MM.1S (cell line): ENCODE measurements at regions not wholly inside any gene's neighbourhood (a gene's known extent, or its start where the extent isn't known, plus 50 kb on each side); places are given as distances from the start of the nearest gene placed in this dataset.

Experiments used
- DNase-seq: peaks from one replicate; pipeline ENCODE4 v3.0.0-alpha.2; 2015
- H2AFZ ChIP-seq: fragments of 300-600 bp; sonication (generic); 2 replicates; pipeline ENCODE4 v1.6.0; 2016; ENCODE audit warnings: antibody characterized with exemption, low read length
- H3F3A ChIP-seq: fragments of 300-600 bp; sonication (generic); 2 replicates; pipeline ENCODE4 v1.6.1; 2016; ENCODE audit warnings: mild to moderate bottlenecking, antibody characterized with exemption, low read length, moderate library complexity, mixed read lengths; ENCODE audit not compliant: insufficient read depth
- H3K27ac ChIP-seq: fragments of 300-600 bp; sonication (generic); 2 replicates; pipeline ENCODE4 v1.5.1; 2016; ENCODE audit warnings: mild to moderate bottlenecking, low read length
- H3K27me3 ChIP-seq: fragments of 300-600 bp; sonication (generic); replicated peaks from 2 replicates; pipeline ENCODE4 v1.6.0; 2016; ENCODE audit warnings: low read length; ENCODE audit not compliant: insufficient read depth
- H3K36me3 ChIP-seq: fragments of 300-600 bp; sonication (generic); replicated peaks from 2 replicates; pipeline ENCODE4 v1.6.1; 2016; ENCODE audit warnings: mild to moderate bottlenecking, low read length, mixed read lengths; ENCODE audit not compliant: insufficient read depth
- H3K4me1 ChIP-seq: fragments of 300-600 bp; sonication (generic); 2 replicates; pipeline ENCODE4 v1.6.1; 2016; ENCODE audit warnings: low read length, mixed read lengths
- H3K4me2 ChIP-seq: fragments of 300-600 bp; sonication (generic); 2 replicates; pipeline ENCODE4 v1.6.0; 2016; ENCODE audit warnings: low read depth, low read length
- H3K4me3 ChIP-seq: fragments of 300-600 bp; sonication (generic); 2 replicates; pipeline ENCODE4 v1.5.1; 2016; ENCODE audit warnings: low read length, mixed read lengths
- H3K79me2 ChIP-seq: fragments of 300-600 bp; sonication (generic); 2 replicates; pipeline ENCODE4 v1.6.1; 2016; ENCODE audit warnings: mixed run types, low read length, mixed read lengths
- H3K9ac ChIP-seq: fragments of 300-600 bp; sonication (generic); 2 replicates; pipeline ENCODE4 v1.6.1; 2016; ENCODE audit warnings: low read length, mixed read lengths
- H3K9me2 ChIP-seq: fragments of 300-600 bp; sonication (generic); replicated peaks from 2 replicates; pipeline ENCODE4 v1.6.1; 2016; ENCODE audit warnings: mild to moderate bottlenecking, low read length, mixed read lengths; ENCODE audit not compliant: insufficient read depth
- H3K9me3 ChIP-seq: fragments of 300-600 bp; sonication (generic); replicated peaks from 2 replicates; pipeline ENCODE4 v1.6.1; 2016; ENCODE audit warnings: mild to moderate bottlenecking, low read length, mixed read lengths; ENCODE audit not compliant: insufficient read depth
- H4K20me1 ChIP-seq: fragments of 300-600 bp; sonication (generic); 2 replicates; pipeline ENCODE4 v1.6.1; 2016; ENCODE audit warnings: mild to moderate bottlenecking, low read length, moderate library complexity, mixed read lengths; ENCODE audit not compliant: insufficient read depth
- EZH2 ChIP-seq: fragments of 300-600 bp; sonication (generic); optimal IDR thresholded peaks from 2 replicates; pipeline ENCODE3; 2017; ENCODE audit warnings: low read depth, mild to moderate bottlenecking, antibody characterized with exemption, low read length, mixed read lengths
- EZH2phosphoT487 ChIP-seq: fragments of 300-600 bp; sonication (generic); IDR thresholded peaks from 2 replicates; pipeline ENCODE4 v1.6.1; 2018; ENCODE audit warnings: antibody characterized with exemption, low read length
- TF ChIP-seq, protein P1 (sequence below): fragments of 300-600 bp; sonication (generic); IDR thresholded peaks from 2 replicates; pipeline ENCODE4 v1.5.1; 2016; ENCODE audit warnings: antibody characterized with exemption, low read length, mixed read lengths

GRCh38 chr6:17020889-17021538 is 80.8 kb upstream of the STMND1 start:
- H3K79me2 ChIP-seq = no peaks in the 10 kb centered on the region
- TF ChIP-seq EZH2 (no peak), EZH2phosphoT487 (no peak)
- TF ChIP-seq, protein P1, sequence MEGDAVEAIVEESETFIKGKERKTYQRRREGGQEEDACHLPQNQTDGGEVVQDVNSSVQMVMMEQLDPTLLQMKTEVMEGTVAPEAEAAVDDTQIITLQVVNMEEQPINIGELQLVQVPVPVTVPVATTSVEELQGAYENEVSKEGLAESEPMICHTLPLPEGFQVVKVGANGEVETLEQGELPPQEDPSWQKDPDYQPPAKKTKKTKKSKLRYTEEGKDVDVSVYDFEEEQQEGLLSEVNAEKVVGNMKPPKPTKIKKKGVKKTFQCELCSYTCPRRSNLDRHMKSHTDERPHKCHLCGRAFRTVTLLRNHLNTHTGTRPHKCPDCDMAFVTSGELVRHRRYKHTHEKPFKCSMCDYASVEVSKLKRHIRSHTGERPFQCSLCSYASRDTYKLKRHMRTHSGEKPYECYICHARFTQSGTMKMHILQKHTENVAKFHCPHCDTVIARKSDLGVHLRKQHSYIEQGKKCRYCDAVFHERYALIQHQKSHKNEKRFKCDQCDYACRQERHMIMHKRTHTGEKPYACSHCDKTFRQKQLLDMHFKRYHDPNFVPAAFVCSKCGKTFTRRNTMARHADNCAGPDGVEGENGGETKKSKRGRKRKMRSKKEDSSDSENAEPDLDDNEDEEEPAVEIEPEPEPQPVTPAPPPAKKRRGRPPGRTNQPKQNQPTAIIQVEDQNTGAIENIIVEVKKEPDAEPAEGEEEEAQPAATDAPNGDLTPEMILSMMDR = no peak
- H3K27ac ChIP-seq = no peak overlapping the region
- no peaks in the 10 kb centered on the region for H3K9me3 ChIP-seq
- no peak overlapping the region for H3K4me3 ChIP-seq
- H2AFZ ChIP-seq = no peak overlapping the region
- no peaks in the 10 kb centered on the region for H4K20me1 ChIP-seq
- no peak overlapping the region for H3K9ac ChIP-seq
- no peak overlapping the region for H3K4me2 ChIP-seq
- no peaks in the 10 kb centered on the region for H3F3A ChIP-seq
- H3K36me3 ChIP-seq = no peaks in the 10 kb centered on the region
- no peak for DNase-seq
- no peaks in the 10 kb centered on the region for H3K27me3 ChIP-seq
- H3K4me1 ChIP-seq = no peaks in the 10 kb centered on the region
- no peaks in the 10 kb centered on the region for H3K9me2 ChIP-seq

DNA sequence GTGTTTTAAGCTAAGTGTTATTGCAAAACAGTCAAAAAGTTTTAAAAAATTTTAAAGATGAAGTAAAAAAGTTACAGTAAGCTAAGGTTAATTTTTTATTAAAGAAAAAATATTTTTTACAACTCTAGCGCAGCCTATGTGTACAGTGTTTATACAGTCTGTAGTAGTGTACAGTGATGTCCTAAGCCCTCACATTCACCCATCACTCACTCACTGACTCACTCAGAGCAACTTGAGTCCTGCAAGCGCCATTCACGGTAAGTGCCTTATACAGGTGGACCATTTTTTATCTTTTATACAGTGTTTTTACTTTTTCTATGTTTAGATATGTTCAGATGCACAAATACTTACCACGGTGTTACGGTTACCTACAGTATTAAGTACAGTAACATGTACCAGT is 83.4 kb upstream of the STMND1 start:
- no peaks in the 10 kb centered on the region for H3K36me3 ChIP-seq
- H3K27me3 ChIP-seq = no peaks in the 10 kb centered on the region
- TF ChIP-seq EZH2phosphoT487 (no peak), EZH2 (no peak)
- TF ChIP-seq, protein P1 = no peak
- no peaks in the 10 kb centered on the region for H3K4me1 ChIP-seq
- no peaks in the 10 kb centered on the region for H4K20me1 ChIP-seq
- H3K79me2 ChIP-seq = no peaks in the 10 kb centered on the region
- H3K4me2 ChIP-seq = no peak overlapping the region
- H2AFZ ChIP-seq = no peak overlapping the region
- H3K9me2 ChIP-seq = no peaks in the 10 kb centered on the region
- H3K4me3 ChIP-seq = no peak overlapping the region
- no peaks in the 10 kb centered on the region for H3F3A ChIP-seq
- no peak for DNase-seq
- H3K27ac ChIP-seq = no peak overlapping the region
- H3K9me3 ChIP-seq = no peaks in the 10 kb centered on the region
- no peak overlapping the region for H3K9ac ChIP-seq

- H2AFZ ChIP-seq = no peak overlapping the region
- H3K79me2 ChIP-seq = no peaks in the 10 kb centered on the region
- H3K4me2 ChIP-seq = no peak overlapping the region
- H3K36me3 ChIP-seq = no peaks in the 10 kb centered on the region
- H4K20me1 ChIP-seq = no peaks in the 10 kb centered on the region
- no peak overlapping the region for H3K27ac ChIP-seq
- no peak for DNase-seq
- no peaks in the 10 kb centered on the region for H3K27me3 ChIP-seq
- TF ChIP-seq, protein P1 = no peak
- TF ChIP-seq EZH2 = no peak
- TF ChIP-seq EZH2phosphoT487 = no peak
- H3K9me3 ChIP-seq = no peaks in the 10 kb centered on the region
- H3K4me3 ChIP-seq = no peak overlapping the region
- no peaks in the 10 kb centered on the region for H3K4me1 ChIP-seq
- no peaks in the 10 kb centered on the region for H3F3A ChIP-seq
- no peaks in the 10 kb centered on the region for H3K9me2 ChIP-seq
- no peak overlapping the region for H3K9ac ChIP-seq
Measured at GRCh38 chr6:17017416-17017815, 84.4 kb upstream of the STMND1 start.
